Stimulated activated CD8-positive, alpha-beta memory T cell treated with anti-CD3 and anti-CD28 coated beads, Interleukin-7, amount 100 ng/mL, for 4 hours (primary cell): ENCODE measurements at regions not wholly inside any gene's neighbourhood (a gene's known extent, or its start where the extent isn't known, plus 50 kb on each side); places are given as distances from the start of the nearest gene placed in this dataset.
"Not testable (repeated sequence)": the region's sequence is repeated elsewhere in the genome, so short reads cannot be mapped to it uniquely, and the experiment has no call there.

Experiments
- DNase-seq, 2 donors: peaks; one replicate each; pipeline ENCODE4 v3.0.0-alpha.2; 2020; ENCODE audit warnings: low read depth in 2 of 2

GRCh38 chr7:65146118-65146914 is 139.8 kb upstream of the ERV3-1 start:
- DNase-seq: not testable (repeated sequence)

GRCh38 chr7:65145710-65146109 is 139.2 kb upstream of the ERV3-1 start:
- DNase-seq: not testable (repeated sequence)

- DNase-seq: not testable (repeated sequence)
Measured at GRCh38 chr7:65145008-65145407, 138.5 kb upstream of the ERV3-1 start.

GRCh38 chr7:65144557-65144956 is 138.1 kb upstream of the ERV3-1 start:
- not testable (repeated sequence) for DNase-seq

GRCh38 chr7:65144119-65144518 is 137.6 kb upstream of the ERV3-1 start:
- not testable (repeated sequence) for DNase-seq

- DNase-seq: not testable (repeated sequence)
Measured at GRCh38 chr7:65141894-65142293, 135.4 kb upstream of the ERV3-1 start.

GRCh38 chr7:65141405-65141778 is 134.9 kb upstream of the ERV3-1 start:
- not testable (repeated sequence) for DNase-seq

GRCh38 chr7:65140543-65141404 is 134.3 kb upstream of the ERV3-1 start:
- DNase-seq: not testable (repeated sequence)

- DNase-seq: not testable (repeated sequence)
Measured at GRCh38 chr7:65136850-65137249, 130.4 kb upstream of the ERV3-1 start.

- DNase-seq: not testable (repeated sequence)
Measured at GRCh38 chr7:65133087-65133486, 126.6 kb upstream of the ERV3-1 start.

- DNase-seq: not testable (repeated sequence)
Measured at GRCh38 chr7:65132256-65132655, 125.8 kb upstream of the ERV3-1 start.

GRCh38 chr7:65127364-65127763 is 120.9 kb upstream of the ERV3-1 start:
- DNase-seq: not testable (repeated sequence)

- not testable (repeated sequence) for DNase-seq
Measured at GRCh38 chr7:65124600-65124999, 118.1 kb upstream of the ERV3-1 start.

GRCh38 chr7:65105650-65106203 is 99.2 kb upstream of the ERV3-1 start:
- DNase-seq: not testable (repeated sequence)

GRCh38 chr7:65100499-65100898 is 94.0 kb upstream of the ERV3-1 start:
- not testable (repeated sequence) for DNase-seq

GRCh38 chr7:65081669-65082055 is 75.2 kb upstream of the ERV3-1 start:
- DNase-seq: not testable (repeated sequence)

- peak; percentile 81 to 91 for DNase-seq
Measured at GRCh38 chr7:65080799-65081668, 74.5 kb upstream of the ERV3-1 start.

- not testable (repeated sequence) for DNase-seq
Measured at GRCh38 chr7:65074959-65075358, 68.5 kb upstream of the ERV3-1 start.

GRCh38 chr7:65073160-65073559 is 66.7 kb upstream of the ERV3-1 start:
- not testable (repeated sequence) for DNase-seq

- not testable (repeated sequence) for DNase-seq
Measured at GRCh38 chr7:65071854-65072431, 65.5 kb upstream of the ERV3-1 start.

- DNase-seq: not testable (repeated sequence)
Measured at GRCh38 chr7:65069476-65069875, 63.0 kb upstream of the ERV3-1 start.
